GM18507 (cell line): ENCODE measurements at regions not wholly inside any gene's neighbourhood (a gene's known extent, or its start where the extent isn't known, plus 50 kb on each side); places are given as distances from the start of the nearest gene placed in this dataset.
"Not testable (repeated sequence)": the region's sequence is repeated elsewhere in the genome, so short reads cannot be mapped to it uniquely, and the experiment has no call there.

Experiments
- DNase-seq: peaks from one replicate; pipeline ENCODE4 v3.0.0; 2011; ENCODE audit warnings: low read depth; ENCODE audit not compliant: insufficient read length; ENCODE audit errors: extremely low spot score
- FAIRE-seq: peaks from 2 replicates; lab custom pipeline; 2011; peaks lifted over from hg19 to GRCh38; lab: Jason Lieb, UNC

DNA sequence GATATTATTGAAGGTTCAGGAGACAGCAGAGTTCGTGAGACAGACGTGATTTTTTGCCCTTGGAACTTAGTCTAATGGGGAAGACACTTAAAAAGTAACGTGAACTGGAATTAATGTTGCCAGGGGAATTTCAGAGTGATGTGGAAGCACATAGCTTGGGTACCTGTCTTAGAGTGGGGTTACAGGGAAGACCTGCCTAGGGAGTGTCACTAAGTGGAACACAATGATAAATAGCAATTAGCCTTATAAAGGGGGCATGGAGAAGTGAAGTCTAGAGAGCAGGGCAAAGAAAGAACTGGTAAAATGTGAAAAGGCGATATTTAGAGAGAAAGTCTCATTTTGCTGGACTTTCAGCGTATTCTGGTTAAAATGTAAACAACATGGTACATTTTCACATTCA is 306.0 kb upstream of the TCF4 start:
- FAIRE-seq: no peak

DNA sequence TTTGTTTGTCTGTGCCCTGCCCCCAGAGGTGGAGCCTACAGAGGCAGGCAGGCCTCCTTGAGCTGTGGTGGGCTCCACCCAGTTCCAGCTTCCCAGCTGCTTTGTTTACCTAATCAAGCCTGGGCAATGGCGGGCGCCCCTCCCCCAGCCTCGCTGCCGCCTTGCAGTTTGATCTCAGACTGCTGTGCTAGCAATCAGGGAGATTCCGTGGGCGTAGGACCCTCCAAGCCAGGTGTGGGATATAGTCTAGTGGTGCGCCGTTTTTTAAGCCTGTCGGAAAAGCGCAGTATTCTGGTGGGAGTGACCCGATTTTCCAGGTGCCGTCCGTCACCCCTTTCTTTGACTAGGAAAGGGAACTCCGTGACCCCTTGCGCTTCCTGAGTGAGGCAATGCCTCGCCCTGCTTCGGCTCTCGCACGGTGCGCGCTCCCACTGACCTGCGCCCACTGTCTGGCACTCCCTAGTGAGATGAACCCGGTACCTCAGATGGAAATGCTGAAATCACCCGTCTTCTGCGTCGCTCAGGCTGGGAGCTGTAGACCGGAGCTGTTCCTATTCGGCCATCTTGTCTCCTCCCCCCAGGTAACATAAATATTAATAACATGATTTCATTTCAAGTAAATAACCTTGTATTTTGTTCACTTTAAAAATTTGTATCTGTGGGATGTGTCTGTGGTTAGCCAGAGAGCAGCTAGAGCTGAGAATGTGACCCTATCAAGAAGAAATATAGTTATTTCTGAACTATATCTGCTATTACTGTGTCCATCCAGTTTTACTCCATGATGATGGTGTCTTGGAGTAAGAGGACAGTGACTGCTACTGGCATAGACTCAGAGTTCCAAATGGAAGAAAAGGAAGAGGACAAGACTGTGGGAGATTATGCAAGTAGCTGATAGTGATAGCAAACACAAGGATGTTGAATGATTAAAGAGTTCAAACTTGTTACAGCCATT is 305.1 kb upstream of the TCF4 start:
- DNase-seq, FAIRE-seq: not testable (repeated sequence)

More for the DNA sequence above, 306.0 kb upstream of the TCF4 start:
- DNase-seq: no peak

DNA sequence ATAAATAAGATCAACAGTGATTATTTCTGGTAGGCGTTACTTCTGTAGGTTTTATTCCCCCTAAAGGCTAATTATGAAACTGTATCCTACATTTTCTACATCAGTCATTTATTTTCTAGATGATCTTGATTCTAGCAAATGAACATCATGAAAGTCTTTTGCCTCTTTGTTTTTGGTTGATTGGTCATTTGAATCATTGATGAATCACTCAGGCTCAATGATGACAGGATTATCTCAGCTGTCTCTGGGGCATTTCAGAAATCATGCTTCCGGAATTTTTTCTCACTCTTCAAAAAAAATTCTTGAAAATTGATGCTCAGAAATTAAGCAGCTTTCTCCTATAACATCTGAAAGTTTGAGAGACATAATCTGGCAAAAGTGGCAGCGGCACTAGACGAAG is 298.9 kb upstream of the TCF4 start:
- FAIRE-seq: no peak

DNA sequence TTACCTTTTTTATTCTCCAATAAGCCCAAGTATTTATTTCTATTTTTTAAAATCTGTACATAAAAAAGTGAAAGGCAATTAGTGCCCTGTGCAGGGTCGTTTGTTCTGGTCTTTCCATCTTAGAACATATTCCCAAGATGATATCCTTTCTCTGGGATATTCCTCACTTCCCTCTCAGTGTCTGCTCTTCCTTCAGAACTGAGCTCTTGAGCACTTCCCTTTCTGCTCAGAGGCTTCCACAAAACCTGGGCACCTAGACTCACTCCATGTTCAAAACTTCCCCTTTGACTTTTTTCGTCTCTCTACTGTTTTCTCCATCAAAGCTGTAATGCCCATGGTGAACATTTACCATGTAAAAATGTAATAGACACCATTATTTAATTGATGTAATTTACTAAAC is 296.5 kb upstream of the TCF4 start:
- DNase-seq: no peak
- no peak for FAIRE-seq

More for the DNA sequence above, 298.9 kb upstream of the TCF4 start:
- DNase-seq: no peak

DNA sequence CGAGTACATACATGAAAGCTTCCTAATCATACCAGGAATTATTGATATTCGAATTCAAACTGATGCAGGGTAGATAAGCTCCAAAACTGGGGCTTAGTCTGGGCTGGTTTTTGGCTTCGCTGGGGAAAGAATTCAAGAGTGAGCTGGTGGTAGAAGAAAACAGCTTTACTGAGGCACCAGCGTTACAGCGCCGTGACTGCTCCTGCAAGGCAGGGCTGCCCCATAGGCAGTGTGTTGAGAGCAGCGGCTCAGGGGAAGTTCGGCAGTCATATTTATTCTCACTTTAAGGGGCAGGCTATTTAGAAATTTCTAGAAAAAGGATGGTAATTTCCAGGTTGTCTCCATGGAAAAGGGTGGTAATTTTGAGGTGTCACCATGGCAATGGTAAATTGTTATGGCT is 292.6 kb upstream of the TCF4 start:
- no peak for FAIRE-seq
- DNase-seq: no peak

DNA sequence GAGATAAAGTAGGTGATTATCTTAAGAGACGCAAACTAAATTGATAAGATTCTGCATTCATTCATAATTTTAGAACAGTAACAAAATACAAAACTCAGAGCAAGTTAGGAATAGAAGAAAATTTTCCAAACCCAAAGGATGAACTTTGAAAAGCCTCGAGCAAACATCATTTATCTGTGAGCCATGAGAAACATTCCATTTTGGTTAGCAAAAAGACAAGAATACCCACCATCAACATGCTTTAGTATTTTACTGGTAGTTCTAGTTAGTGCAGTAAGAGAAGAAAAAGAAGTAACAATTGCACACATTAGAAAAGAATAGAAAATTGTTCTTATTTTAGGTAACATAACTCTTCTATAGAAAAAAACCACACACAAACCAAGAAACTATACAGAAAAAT is 291.3 kb upstream of the TCF4 start:
- no peak for FAIRE-seq
- DNase-seq: no peak

DNA sequence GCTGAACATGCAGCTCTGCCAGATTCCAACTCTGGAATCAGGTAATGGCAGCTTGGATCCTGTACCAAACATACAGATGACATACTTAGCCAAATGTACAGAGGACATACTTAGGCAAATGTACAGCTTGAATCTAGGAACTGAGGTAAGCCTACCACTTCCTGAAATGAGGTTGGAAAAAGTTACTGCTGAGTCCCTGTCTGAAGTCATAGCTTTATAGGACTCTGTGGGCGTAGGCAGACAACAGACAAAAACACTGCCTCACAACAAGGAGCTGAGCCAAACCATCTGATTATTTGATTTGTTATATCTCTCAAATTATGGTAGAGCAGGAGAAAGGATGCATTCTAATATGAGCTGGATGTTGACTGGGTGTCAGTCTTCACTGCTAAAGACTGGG is 290.2 kb upstream of the TCF4 start:
- FAIRE-seq: no peak

DNA sequence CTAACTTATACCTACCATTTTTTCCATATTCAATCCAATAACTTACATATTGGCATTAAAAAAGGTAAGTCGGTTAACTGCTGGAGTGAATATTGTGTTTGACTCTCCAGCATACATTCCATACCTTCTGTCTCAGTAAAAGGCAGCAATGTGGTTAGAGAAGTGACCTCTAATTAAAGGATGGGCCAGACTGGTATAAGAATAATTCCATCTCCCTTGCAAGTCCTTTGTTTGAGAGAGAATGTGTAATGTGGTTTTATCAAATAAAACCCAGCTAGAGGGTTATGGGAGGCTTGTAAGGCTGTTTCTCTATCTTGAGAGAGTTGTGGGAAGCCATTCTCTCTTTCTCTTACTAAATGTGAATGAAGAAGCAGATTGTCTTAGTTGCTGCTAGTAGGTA is 289.3 kb upstream of the TCF4 start:
- FAIRE-seq (no peak), DNase-seq (no peak)

More for the DNA sequence above, 290.2 kb upstream of the TCF4 start:
- no peak for DNase-seq

DNA sequence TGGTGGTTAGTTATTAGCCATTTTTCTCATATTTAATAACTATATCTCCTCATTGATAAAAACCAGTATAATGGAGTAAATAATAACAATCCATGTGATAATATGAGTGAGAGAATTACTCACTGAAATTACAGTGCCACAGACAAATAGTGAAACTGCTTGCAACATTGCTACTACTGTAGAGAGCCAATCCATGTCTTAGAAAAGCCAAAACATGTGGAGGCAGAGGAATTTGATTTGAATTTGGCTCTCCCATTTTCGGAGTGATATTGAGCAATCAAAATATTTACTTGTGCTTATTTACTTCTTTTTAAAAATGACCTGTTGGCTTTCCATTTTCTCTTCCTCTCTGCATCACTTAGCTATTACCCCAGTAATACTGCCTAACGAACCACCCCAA is 288.3 kb upstream of the TCF4 start:
- FAIRE-seq: no peak
- no peak for DNase-seq

DNA sequence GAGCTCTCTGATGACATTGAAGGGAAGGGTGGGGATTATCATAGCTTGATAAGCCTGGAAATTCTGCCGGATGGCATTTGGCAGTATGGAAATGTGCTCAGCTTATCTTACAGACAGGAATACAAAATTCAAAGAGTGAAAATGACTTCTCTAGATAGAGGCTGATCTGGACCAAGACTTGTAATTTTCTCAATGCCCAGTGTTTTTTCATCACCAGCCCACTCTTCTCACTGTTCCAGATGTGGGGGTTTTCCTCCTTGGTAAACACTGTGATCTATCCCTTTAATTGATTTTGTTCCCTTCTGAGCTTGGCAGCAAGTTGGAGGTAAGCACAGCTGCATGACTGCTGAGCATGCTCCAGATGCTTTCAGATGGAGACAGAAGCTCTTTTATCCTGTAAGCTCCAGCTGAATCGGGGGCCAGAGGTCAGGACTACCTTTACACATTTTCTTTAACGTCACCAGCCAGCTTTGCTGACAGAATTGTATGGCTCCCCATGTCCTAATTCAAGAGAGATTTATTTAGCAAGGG is 287.4 kb upstream of the TCF4 start:
- no peak for DNase-seq

DNA sequence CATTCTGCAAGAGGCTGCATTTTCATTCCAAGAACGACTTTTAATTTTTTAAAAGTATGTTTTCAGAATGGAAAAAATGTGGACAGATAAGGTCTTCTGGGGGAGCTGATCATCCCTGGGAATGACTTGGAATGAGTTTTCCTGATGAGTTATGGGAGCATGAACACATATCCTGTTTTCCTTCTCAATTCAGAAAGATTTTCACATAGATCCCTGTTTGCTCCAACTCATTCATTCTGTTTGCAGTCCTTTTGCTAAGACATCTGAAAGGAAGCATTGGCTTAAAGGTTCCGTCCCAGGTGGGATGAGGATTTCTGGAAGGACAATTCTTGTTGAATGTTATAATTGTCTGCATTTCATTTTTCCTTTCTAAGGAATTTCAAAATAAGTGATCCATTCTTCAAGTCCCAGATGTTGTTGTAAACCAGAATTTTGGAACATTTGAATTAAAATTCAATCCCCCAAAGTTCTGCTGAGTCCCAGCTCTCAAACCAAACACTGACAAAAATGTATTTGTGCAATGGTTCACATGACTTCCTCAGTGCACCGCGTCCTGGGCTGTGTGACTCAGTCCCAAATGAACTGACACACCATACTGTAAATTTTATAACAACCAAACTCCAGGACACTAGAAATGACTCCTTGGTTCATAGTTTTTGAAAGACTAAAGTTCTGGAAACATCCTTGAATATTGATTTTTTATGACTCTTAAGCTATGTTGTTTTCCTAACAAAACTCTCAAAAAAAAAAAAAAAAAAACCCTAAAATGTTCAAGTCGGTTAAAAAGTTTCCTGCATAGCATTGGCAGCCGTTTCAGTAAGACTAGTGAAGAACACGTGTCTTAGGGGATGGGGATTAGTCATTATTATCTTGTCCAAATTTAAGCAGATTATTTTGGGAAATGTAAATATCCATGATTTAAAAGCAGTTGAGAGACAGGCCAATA is 281.8 kb upstream of the TCF4 start:
- no peak for DNase-seq

More for the DNA sequence above, 287.4 kb upstream of the TCF4 start:
- no peak for FAIRE-seq

DNA sequence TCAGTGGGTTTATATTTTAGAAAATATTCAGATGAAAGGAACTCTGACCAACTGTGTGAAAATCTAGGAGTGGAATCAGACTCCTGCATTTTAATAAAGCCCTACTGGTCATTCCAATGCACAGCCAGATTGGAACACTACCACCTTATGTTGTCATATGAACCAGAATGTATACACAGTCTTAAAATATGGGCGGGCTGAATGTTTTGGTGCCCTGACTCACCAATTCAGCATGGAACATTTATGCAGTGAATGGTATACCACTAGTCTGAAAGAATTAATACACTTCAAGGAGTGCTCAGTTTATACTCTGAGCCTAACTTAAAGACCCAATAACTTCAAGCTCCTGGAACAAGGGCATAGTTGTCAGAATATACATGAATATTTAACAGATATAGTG is 280.9 kb upstream of the TCF4 start:
- no peak for FAIRE-seq
- no peak for DNase-seq

More for the DNA sequence above, 281.8 kb upstream of the TCF4 start:
- no peak for FAIRE-seq

DNA sequence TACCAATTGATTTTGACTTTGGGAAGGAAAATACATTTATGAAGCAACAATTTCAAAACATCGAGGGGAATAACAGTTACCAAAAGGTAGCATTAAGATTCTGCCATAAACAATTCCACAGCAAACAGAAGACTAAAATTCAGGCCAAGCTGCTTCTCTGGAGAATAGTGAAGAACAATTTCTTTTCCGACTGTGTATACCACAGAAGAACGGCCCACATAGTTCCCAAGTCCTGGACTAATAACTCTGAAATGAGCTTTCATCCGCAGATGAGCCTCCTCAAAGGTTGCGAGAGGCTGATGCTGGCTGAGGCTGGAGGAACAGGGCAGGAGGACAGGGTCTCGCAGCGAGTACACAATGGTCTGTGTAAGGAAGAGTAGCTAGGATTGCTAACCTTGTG is 278.9 kb upstream of the TCF4 start:
- FAIRE-seq: no peak

DNA sequence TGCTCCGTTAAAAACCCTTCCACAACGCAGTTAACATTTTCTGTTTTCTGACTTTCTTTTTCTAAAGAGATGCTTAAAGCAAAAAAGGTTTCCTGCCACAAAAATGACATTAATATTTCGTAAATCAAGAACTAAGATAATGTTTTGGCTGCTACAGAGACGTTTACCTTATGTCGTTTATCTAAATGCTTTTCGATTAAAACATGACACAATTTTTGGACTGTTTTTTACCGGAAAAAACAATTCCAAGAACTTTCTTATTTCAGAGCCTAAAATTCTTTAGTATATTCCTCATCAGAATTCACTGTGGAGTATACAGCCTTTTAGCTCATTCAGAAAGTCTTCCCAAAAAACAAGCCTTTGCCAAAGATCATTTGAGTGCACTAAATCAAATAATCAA is 278.0 kb upstream of the TCF4 start:
- DNase-seq (no peak), FAIRE-seq (no peak)

More for the DNA sequence above, 278.9 kb upstream of the TCF4 start:
- DNase-seq: no peak

DNA sequence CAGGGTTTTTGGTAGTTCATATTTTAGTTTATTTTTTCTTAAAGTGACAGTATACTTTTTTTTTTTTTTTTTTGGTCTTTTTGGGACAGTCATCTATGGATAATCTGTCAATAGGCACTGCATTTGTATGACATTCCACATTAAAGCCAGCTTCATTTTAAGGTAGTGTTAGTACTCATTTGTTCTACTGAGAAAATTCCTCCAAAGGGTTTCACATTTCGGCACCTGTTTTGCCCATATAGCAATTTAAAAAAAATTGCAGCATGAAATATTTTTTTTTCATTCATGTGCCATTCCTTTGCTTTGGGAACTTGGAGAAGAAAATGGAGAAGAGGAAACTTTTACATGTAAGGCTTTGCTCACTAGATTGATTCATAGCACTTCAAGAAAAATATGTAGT is 276.3 kb upstream of the TCF4 start:
- no peak for FAIRE-seq
- no peak for DNase-seq

DNA sequence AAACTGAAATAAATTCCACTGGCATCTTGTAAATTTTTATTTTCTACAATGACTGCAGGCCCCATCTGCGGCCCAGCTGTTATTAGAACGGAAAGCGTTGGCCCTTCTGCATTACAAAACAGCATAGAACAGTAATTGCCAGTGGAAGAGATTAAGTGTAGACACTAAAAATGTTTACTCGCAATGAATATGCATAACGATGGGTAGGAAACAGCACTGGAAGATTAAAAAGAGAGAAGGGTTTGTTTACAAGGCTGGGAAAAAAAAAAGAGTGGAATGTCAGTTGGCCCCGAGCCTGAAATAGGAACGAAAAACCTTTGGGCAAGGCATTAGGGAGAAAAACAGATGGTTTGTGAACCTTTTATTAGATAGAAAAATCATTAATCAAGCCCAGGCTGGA is 275.9 kb upstream of the TCF4 start:
- no peak for FAIRE-seq
- DNase-seq: no peak

DNA sequence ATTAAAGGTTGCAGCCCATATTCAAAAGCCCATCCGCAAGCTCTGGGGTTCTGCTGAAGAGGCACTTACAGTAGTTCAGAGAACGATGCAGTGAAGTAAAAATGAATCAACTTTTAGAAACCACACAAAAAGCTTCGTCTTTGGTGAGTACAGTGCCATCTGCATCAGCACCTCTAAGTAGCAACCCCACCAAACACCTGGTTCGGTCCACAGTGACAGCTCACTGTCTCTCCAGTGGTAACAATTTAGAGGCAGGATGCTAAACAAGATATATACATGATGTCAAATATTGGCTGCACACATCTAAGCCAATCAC is 275.4 kb upstream of the TCF4 start:
- DNase-seq: no peak
- FAIRE-seq: no peak

DNA sequence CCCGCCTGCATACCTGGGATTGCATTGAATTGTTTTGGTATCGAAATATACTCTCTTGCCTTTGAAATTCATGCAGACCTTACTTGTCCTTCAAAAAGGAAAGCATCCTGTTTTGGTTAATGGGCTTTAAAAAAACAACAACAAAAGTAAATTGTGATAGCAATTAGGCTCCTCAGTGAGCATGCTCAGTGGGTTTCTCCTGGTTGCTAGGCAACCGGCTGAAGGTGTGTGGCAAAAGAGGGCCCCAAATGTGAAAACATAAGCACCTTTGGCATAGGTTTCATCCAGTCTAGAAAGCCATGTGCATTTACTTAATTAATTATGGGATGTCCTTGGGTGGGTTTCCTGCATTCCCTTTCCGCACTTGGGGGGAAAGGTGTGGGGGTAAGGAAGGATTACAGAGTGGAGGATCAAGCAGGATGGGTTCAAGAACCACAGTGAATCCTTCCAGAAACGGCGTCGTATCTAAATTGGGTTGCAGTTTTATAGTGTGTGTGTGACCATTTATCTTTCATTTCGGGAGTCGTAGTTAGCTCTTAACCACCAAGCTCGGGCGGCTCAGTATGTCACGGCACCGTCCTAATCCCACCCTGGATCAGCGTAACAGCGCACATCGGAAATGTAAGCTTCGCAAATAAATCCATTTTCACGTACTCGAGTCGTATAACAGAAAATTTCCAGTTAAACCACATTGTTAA is 274.9 kb upstream of the TCF4 start:
- DNase-seq (no peak), FAIRE-seq (no peak)

DNA sequence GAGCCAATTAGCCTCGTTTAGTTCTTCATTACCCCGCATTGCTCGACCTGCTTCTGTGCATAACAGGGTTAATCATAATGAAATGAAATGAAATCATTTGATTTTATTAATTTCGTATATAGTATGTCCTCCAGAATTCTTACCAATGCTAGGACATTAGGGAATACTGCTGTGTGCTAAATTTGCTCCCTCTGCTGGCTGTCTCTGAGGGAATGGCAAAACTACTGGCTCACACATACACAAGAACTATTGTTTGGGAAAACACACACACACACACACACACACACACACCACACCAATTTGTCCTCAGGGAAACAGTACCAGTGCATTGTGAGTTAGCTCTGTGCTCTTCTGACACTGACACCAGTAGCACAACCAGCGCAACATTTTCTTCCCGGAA is 273.3 kb upstream of the TCF4 start:
- DNase-seq: no peak
- no peak for FAIRE-seq
